ENCODE measurements at regions not wholly inside any gene's neighbourhood (a gene's known extent, or its start where the extent isn't known, plus 50 kb on each side); places are given as distances from the start of the nearest gene placed in this dataset.
"Not testable (repeated sequence)": the region's sequence is repeated elsewhere in the genome, so short reads cannot be mapped to it uniquely, and the experiment has no call there.

GRCh38 chr10:63772491-63772890, 251.3 kb downstream of the REEP3 start:
- in situ Hi-C loops (cut with MboI; ENCODE audit: low sequenced_read_pairs) = no loop called here

DNA sequence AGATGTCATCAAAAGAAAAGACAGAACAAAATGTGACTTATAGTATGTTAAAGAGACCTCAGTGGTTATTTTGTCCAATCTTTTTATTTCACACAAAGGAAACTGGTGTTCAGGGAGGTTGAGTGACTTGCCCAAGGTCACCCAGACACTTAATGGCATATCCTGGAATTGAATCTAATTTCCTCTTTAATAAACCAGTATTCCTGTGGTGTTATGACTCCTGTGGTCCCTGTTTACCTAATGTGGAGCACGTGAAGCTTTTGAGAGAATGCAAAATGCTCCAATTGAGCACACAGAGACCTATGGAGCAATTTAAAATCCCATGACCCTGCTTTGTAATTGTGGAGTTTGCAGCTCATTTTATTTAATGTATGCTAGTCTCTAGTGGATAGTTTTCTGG, 251.9 kb downstream of the REEP3 start:
- in situ Hi-C loops (cut with MboI; ENCODE audit: low sequenced_read_pairs) = no loop called here

DNA sequence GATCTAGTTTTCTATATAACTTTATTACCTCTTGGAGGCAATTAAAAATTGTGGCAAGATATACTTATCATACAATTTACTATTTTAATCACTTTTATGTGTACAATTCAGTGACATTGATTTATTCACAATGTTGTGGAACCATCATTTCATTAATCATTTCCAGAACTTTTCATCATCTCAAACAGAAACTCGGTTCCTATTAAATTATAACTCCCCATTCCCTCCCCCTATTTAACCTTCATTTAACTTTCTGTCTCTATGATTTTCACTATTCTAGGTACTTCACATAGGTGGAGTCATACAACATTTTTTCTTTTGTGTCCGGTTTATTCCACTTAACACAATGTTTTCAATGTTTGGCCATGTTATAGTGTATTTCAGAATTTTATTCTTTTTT, 252.8 kb downstream of the REEP3 start:
- in situ Hi-C loops (cut with MboI; ENCODE audit: low sequenced_read_pairs) = no loop called here

DNA sequence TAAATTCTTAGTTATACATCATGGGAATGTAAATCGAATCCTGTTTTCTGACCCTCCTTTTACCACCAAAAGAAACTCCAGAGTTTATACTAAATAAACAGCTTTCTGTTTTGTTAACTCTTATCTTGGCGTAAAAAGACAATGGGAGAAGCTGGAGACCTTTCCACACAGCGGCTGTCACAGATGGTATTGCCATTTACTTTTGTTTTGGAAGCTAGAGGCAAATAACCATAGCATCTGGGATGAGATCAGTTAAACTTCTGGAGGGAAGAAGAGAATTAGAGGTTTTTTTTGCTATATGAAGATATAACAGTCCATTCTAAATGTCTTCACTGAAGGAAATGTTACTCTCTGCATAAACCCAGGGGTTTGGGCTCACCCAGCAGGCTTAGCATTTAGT, 258.9 kb downstream of the REEP3 start:
- in situ Hi-C loops (cut with MboI; ENCODE audit: low sequenced_read_pairs) = no loop called here

DNA sequence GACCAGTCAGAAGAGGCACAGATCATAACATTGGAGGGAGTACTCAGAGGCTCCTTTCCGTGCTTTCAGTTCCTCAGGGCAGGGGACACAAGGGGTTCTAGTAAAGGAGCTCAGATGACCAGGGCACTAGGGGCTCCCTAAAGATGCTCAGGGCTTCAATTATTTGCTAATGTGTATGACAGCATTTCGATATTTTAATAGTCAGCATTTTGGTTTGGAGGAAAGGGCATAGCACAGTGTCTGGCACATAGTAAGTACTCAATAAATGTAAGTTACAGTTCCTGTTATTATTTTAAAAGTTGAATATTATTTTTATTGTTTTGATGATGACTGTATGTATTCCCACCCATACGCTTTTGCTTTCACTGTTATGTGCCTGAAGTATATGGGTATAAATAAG, 260.0 kb downstream of the REEP3 start:
- in situ Hi-C loops (cut with MboI; ENCODE audit: low sequenced_read_pairs) = no loop called here

- in situ Hi-C loops (cut with MboI; ENCODE audit: low sequenced_read_pairs) = no loop called here
Measured at GRCh38 chr10:63783882-63784281, 262.7 kb downstream of the REEP3 start.

DNA sequence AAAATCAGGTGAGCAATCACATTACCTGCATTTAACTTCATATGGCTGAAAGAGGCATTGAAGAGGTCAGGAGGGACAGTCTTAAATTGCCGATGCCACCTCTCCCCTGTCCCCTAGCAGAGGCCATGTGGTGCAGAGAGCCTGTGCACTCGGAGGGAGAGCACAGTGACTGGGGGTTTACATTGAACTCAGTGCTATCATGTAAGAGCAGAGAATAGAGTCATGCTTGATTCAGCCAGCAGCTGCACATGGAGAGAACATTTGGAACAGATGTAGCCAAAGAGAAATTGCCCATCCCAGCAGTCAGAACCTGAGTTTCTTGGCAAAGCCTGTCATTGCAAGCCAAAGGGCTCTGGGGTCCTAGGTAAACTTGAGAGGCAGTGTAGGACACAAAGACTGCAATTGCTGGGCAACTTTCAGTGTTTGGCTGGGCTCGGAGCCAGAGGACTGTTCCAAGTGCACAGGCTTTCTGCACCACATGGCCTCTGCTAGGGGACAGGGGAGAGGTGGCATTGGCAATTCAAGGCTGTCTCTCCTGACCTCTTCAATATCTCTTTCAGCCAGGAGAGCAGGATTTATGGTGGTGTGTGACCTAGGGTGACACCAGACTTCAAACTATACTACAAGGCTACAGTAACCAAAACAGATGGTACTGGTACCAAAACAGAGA, 267.1 kb downstream of the REEP3 start:
- in situ Hi-C loops (cut with MboI; ENCODE audit: low sequenced_read_pairs) = no loop called here

DNA sequence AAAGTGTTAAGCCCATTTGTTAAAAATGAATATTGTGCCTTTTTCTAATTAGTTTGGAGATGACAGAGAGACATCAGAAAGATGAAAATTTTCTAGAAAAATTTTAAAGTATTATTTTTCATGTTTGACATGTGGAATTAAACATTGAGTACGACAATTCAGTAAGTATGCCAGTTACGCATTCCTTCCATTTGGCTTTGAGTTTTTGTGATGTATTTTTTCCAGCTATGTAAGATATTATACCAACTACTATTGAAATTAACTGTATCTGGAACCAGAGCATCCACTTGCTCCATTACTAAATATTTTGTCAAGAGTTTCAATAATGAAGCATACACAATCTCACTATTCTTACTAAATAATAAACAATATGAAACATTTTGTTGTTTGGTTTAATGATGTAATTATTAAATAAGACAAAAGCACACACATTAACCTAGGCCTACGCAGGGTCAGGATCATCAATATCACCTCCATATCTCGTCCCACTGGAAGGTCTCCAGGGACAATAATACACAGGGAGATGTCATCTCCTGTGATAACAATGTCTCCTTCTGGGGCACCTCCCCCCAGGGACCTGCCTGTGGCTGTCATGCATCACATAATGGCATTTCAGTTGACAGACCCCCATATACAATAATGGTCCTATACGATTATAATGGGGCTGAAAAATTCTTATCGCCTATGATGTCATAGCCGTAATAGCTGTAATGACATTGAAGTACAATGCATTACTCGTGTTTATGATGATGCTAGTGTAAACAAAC, 274.1 kb downstream of the REEP3 start:
- in situ Hi-C loops (cut with MboI; ENCODE audit: low sequenced_read_pairs) = no loop called here

DNA sequence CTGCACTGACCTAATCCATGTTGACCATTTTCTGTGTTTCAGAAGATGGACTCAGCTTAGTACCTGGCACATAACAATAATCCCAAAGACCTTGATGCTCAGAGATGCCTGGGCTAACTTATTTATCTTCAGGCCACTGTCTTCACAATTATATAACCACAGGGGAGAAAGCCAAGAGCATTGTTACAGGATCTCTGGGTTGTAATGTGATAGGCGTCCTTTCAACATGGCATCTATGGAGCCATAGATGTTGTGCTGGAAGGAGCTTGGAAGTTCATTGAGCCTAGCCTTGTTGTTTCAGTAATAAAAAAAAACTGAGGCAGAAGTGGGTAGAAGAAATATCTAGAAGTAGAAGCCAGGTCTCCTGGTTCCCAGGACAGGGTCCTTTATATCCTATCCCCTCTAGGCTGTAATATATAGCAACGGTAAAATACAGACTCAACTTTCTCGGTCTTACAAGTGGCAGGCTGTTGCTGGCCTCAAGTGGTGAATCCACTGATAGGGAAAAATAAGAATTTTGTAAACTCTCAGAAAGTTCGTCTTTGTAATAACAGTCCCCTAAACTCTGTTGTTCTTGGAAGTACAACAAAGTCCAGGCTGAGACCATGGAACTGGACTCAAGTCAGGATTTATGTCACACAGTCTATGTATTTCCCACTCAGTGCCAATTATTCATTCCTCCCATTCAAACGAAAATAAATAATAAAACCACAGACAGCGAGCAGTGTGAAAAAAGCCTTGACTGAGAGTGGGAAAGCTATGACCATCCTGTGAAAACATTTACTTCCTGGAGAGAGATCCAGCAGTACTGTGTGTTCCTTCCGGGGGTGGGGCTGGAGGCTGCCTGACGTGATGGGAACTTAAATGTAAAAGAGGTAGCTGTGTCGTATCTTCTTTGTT, 277.6 kb downstream of the REEP3 start:
- in situ Hi-C loops (cut with MboI; ENCODE audit: low sequenced_read_pairs) = no loop called here

DNA sequence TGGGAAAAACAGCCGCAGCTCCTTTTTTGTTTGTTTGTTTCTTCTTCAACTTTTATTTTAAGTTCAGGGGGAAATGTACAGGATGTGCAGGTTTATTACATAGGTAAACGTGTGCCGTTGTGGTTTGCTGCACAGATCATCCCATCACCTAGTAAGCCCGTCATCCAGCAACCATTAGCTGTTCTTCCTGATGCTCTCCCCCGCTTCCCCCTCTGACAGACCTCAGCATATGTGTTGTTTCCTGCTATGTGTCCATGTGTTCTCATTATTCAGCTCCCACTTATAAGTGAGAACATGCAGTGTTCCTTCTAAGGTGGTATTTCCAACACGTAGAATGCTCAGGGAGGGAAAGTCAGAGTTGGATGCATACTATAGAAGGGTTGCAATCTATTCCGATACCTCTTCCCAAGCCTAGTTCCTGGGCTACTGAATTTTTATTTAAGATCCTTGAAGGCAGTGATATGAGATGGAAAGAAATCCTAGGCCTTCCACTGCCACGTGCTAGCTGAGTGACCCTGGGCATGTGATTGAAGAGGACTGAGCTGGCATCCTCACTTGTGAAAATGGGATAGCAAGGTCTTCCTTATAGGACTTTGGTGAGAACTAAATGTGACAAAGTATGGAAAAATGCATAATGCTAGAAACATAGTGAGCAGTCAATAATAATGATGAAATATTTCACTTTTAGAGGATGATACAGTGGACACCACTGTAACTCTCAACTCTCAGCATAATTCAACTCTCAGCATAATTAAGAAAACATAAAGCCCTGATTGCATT, 278.5 kb downstream of the REEP3 start:
- in situ Hi-C loops (cut with MboI; ENCODE audit: low sequenced_read_pairs) = no loop called here

- in situ Hi-C loops (cut with MboI; ENCODE audit: low sequenced_read_pairs) = no loop called here
Measured at GRCh38 chr10:63801166-63801565, 280.0 kb downstream of the REEP3 start.

DNA sequence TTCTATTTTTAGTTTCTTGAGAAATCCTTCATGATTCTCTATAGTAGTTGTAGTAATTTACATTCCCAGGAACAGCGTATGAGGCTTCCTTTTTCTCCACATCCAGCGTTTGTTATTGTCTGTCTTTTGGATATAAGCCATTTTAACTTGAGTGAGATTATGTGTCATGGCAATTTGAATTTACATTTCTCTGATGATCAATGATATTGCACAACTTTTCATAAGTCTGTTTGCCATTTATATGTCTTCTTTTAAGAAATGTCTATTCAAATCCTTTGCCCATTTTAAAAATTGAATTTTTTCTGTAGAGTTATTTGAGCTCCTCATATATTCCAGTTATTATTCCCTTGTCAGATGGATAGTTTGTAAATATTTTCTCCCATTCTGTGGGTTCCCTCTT, 285.1 kb downstream of the REEP3 start:
- in situ Hi-C loops (cut with MboI; ENCODE audit: low sequenced_read_pairs) = no loop called here

DNA sequence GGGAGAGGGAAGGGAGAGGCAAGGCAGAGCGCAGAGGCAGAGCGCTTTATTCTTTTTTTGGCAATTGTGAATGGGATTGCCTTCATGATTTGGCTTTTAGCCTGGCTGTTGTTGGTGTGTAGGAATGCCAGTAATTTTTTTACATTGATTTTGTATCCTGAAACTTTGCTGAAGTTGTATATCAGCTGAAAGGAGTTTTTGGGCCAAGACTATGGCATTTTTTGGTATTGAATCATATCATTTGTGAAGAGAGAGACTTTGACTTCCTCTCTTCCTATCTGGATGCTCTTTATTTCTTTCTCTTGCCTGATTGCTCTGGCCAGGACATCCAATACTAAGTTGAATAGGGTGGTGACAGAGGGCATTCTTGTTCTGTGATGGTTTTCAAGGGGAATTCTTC, 291.3 kb downstream of the REEP3 start:
- in situ Hi-C loops (cut with MboI; ENCODE audit: low sequenced_read_pairs) = no loop called here

DNA sequence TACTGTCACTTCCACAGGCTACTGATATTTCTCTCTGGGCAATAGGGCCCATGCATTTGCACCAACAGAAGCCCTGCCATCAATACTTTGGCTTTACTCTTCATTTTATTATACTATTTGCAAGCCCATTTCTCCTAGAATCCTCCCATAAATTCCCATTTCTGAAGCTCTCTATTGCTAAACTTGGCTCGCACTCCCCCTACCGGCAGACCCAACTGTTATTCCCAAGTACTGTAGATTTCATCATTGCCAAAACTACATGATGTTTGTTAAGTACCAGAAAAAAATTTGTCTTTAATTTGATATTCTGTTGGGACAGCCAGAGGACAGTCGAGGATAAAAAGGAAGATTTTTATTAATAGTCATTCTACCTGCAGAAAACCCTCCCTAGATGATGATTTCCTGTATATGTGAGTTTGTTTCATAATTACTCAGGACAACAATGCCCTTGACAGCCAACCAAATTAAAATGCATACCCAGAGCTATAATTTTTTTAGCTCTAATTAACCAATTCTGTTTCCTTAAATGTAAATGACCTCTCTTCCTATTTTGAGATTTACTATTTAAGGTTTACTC, 298.6 kb downstream of the REEP3 start:
- in situ Hi-C loops (cut with MboI; ENCODE audit: low sequenced_read_pairs) = no loop called here

DNA sequence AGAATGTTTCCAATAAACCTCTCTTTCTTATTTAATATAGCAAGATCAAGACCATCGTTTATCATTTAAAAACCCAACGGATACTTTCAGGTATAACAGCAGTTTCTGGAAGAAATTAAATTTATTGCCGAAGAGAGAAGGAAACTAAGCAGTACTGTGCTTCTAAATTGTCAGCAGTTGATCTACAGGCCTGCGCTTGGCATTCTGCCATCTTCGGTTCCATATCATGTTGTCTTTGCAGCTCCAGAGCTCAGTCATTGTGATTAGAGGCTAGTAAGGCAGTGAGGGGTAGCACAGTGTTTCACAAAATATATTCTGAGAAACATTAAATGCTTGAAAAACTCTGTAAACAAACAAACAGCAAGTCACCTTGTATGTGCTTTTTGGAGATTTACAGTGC, 301.3 kb downstream of the REEP3 start:
- in situ Hi-C loops (cut with MboI; ENCODE audit: low sequenced_read_pairs) = no loop called here

DNA sequence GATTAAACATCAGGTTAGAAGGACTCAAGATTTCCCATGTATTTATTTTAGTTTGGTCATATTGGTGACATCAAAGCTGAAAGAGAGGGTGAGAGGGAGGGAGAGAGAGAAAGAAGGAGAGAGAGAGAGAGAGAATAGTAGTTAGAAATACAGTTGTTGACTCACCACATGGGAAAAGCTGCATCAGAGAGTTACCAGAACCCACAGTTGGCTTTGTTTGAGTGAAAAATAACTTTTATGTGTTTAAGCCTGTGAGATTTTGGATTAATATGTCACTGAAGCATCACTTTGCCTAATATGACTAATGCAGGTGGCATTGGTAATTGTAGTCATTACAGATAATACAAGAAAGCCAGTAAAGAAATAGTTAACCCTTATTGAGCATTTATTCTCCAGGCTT, 303.9 kb downstream of the REEP3 start:
- in situ Hi-C loops (cut with MboI; ENCODE audit: low sequenced_read_pairs) = no loop called here

DNA sequence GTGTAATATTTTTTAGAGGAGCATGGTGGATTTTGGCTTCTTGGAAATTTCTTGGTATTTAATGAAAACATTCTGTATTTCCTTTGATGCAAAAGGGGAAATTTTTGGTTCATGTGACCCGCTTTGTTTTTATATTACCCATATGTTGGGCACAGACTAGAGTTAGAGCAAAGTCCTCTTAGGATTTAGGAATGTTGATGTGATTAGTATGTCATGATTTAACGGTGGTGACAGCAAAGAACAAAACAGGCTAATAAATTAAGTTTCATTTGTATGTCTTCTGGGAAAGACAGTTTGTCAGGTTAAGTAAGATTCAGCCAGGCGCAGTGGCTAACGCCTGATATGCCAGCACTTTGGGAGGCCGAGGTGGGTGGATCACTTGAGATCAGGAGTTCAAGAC, 304.6 kb downstream of the REEP3 start:
- in situ Hi-C loops (cut with MboI; ENCODE audit: low sequenced_read_pairs) = no loop called here

DNA sequence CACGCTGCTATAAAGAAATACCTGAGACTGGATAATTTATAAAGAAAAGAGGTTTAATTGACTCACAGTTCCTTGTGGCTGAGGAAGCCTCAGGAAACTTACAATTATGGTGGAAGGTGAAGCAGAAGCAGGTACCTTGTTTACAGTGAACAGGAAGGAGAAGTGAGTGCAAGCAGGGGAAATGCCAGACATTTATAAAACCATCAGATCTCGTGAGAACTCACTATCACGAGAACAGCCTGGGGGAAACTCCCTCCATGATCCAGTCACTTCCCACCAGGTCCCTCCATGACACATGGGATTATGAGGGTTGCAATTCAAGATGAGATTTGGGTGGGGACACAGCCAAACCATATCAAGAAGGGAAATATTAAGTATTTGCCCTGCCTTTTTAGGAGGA, 305.8 kb downstream of the REEP3 start:
- in situ Hi-C loops (cut with MboI; ENCODE audit: low sequenced_read_pairs) = not testable (repeated sequence)

DNA sequence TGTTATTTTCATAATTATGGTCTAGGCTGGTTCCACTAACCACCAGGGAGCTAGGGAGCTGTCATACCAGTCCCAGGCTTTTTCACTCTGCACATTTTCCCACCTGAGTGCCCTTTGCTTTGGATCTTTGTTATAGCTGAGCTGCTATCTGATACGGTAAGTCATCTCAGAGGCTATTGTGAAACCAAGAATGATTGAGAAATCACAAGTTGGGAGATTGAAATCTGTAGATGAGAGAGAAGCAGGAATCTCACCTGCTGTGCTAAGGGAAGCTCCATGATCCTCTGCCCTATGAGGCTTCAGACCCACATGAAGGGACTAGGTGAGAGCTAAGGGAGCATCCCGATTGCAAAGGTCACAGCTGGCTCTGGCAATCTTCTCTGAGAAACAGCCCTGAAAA, 307.8 kb downstream of the REEP3 start:
- in situ Hi-C loops (cut with MboI; ENCODE audit: low sequenced_read_pairs) = no loop called here

DNA sequence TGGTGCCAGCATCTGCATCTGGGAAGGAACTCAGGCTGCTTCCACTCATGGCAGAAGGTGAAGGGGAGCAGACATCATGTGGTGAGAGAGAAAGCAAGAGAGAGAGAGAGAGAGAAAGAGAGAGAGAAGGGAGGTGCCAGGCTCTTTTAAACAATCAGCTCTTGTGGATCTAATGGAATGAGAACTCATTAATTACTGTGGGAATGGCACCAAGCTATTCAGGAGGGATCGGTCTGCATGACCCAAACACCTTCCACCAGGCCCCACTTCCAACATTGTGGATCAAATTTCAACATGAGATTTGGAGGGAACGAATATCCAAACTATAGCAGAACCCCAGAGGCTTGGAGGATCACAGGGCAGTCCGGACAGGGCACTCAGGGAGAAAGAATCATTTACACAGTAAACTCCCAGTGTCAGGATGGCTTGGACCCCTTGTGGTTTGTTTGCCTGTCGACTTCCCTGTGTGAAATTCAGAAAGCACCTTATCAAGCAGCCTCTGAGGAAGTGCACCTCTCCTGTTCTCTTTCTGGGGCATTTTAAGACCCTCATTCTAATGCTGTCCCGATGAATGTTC, 308.5 kb downstream of the REEP3 start:
- in situ Hi-C loops (cut with MboI; ENCODE audit: low sequenced_read_pairs) = no loop called here

Measured in HL-60/S4 treated with phorbol 12-myristate 13-acetate at 8.2 ng/mL for 4 days and 3 days (cell line).